ENCODE measurements at regions not wholly inside any gene's neighbourhood (a gene's known extent, or its start where the extent isn't known, plus 50 kb on each side); places are given as distances from the start of the nearest gene placed in this dataset.
A peak's percentile ranks its signal among the peaks of the same experiment; 100 is the strongest.

- H3K9me3 ChIP-seq: no peaks in the 10 kb centered on the region
- no peak for TF ChIP-seq CTCF (IDR thresholded peaks at IDR 0.05)
- no peak overlapping the region for H3K4me3 ChIP-seq
- H3K27me3 ChIP-seq: no peaks in the 10 kb centered on the region
- H3K36me3 ChIP-seq: no peaks in the 10 kb centered on the region
- H3K27ac ChIP-seq: no peak overlapping the region
- intact Hi-C loops (cut with DNase I): no loop called here
- no peaks in the 10 kb centered on the region for H3K4me1 ChIP-seq
- no peak for DNase-seq
- ATAC-seq: no peak
Observed at GRCh38 chr21:25062061-25062460, 545.2 kb downstream of the MRPL39 start.

GRCh38 chr21:25054689-25055088 lies 552.6 kb downstream of the MRPL39 start:
- Histone ChIP-seq H3K27me3 (no peaks in the 10 kb centered on the region), H3K36me3 (no peaks in the 10 kb centered on the region), H3K27ac (no peak overlapping the region), H3K4me1 (no peaks in the 10 kb centered on the region), H3K4me3 (no peak overlapping the region), H3K9me3 (no peaks in the 10 kb centered on the region)
- no peak for TF ChIP-seq CTCF (IDR thresholded peaks at IDR 0.05)
- DNase-seq (no peak), ATAC-seq (no peak)
- intact Hi-C loops (cut with DNase I): no loop called here

- ATAC-seq: peak; percentile 49
- H3K27ac ChIP-seq: no peak overlapping the region
- peak in 2 of 4 donors; percentile 27 to 59 for DNase-seq
- no peaks in the 10 kb centered on the region for H3K27me3 ChIP-seq
- no peak for TF ChIP-seq CTCF (IDR thresholded peaks at IDR 0.05)
- H3K4me1 ChIP-seq: no peaks in the 10 kb centered on the region
- intact Hi-C loops (cut with DNase I): no loop called here
- H3K4me3 ChIP-seq: no peak overlapping the region
- no peaks in the 10 kb centered on the region for H3K9me3 ChIP-seq
- no peaks in the 10 kb centered on the region for H3K36me3 ChIP-seq
Observed at GRCh38 chr21:25039461-25040380, 567.6 kb downstream of the MRPL39 start.

GRCh38 chr21:25036775-25037174 lies 570.5 kb downstream of the MRPL39 start:
- TF ChIP-seq CTCF (IDR thresholded peaks at IDR 0.05): no peak
- Histone ChIP-seq H3K9me3 (no peaks in the 10 kb centered on the region), H3K27me3 (no peaks in the 10 kb centered on the region), H3K36me3 (no peaks in the 10 kb centered on the region), H3K27ac (no peak overlapping the region), H3K4me3 (no peak overlapping the region), H3K4me1 (no peaks in the 10 kb centered on the region)
- DNase-seq (peak in 1 of 4 donors; percentile 20), ATAC-seq (no peak)
- intact Hi-C loops (cut with DNase I): no loop called here

GRCh38 chr21:25031750-25032149 lies 575.5 kb downstream of the MRPL39 start:
- Histone ChIP-seq H3K36me3 (no peaks in the 10 kb centered on the region), H3K4me3 (no peak overlapping the region), H3K9me3 (peaks cover 0 to 7% of the 10 kb centered on the region in 2 donors), H3K27me3 (no peaks in the 10 kb centered on the region), H3K27ac (no peak overlapping the region), H3K4me1 (no peaks in the 10 kb centered on the region)
- no peak for TF ChIP-seq CTCF (IDR thresholded peaks at IDR 0.05)
- ATAC-seq: no peak
- intact Hi-C loops (cut with DNase I): no loop called here
- no peak for DNase-seq
